K562 (cell line): ENCODE measurements at regions not wholly inside any gene's neighbourhood (a gene's known extent, or its start where the extent isn't known, plus 50 kb on each side); places are given as distances from the start of the nearest gene placed in this dataset.

ENCODE experiments used
- ATAC-seq: fragments of 200-7000 bp; cut with Tn5 transposase; 3 replicates; pipeline ENCODE4 v1.9.1; 2020; ENCODE audit warnings: moderate library complexity
- BruUV-seq: library from RNA; stranded (reverse); fragments of 400-500 nt; replicated peaks from 2 replicates; lab custom pipeline; 2021; lab: Mats Ljungman, UMichigan
- CTCF ChIA-PET: fragments of 300-600 bp; formaldehyde crosslinking; extraction: SDS; loops from one replicate; lab custom pipeline; 2021; ENCODE audit warnings: low intra/inter-chr PET ratio; lab: Yijun Ruan, JAX
- POLR2A ChIA-PET: fragments of 300-600, 350-650 bp; sonication (Branson Sonifier 250); formaldehyde crosslinking; extraction: SDS; loops from one replicate; lab custom pipeline; 2021; ENCODE audit warnings: antibody characterized with exemption, inconsistent platforms; lab: Yijun Ruan, JAX
- DNase-seq, 4 experiments: peaks; one replicate each; pipeline versions ENCODE4 v3.0.0 to v3.0.0-alpha.2; 2011 to 2018; ENCODE audit warnings: low spot score in 3 of 4, mixed read lengths in 3 of 4; ENCODE audit errors: extremely low read depth in 1 of 4
- FAIRE-seq: peaks from 2 replicates; lab custom pipeline; 2011; peaks lifted over from hg19 to GRCh38; lab: Jason Lieb, UNC
- H2AFZ ChIP-seq: 2 replicates; pipeline ENCODE4 v1.6.0; 2011; ENCODE audit warnings: low read depth, low read length, control low read depth, inconsistent platforms
- H3K27ac ChIP-seq: fragments of 200-600 bp; 3 replicates; pipeline ENCODE4 v1.8.0; 2011; ENCODE audit warnings: low read depth, mild to moderate bottlenecking, control low read depth, inconsistent platforms, low read length, moderate library complexity, mixed read lengths; ENCODE audit errors: extremely low read depth
- H3K27me3 ChIP-seq, 2 experiments: fragments of 300-600 bp in 1 of 2; 2 replicates in 1 of 2; 3 replicates in 1 of 2; pipeline versions ENCODE4 v1.6.0 to v1.8.0; 2011; ENCODE audit warnings: inconsistent platforms in 2 of 2, low read length in 2 of 2, mild to moderate bottlenecking in 1 of 2, mixed read lengths in 1 of 2, moderate library complexity in 1 of 2; ENCODE audit not compliant: control insufficient read depth in 2 of 2, insufficient read depth in 2 of 2
- H3K36me3 ChIP-seq: fragments of 300-600 bp; 3 replicates; pipeline ENCODE4 v1.8.0; 2011; ENCODE audit warnings: mild to moderate bottlenecking, low read length, inconsistent platforms; ENCODE audit not compliant: control insufficient read depth, insufficient read depth
- H3K4me1 ChIP-seq, 2 experiments: fragments of 200-600 bp in 1 of 2; replicated peaks in 1 of 2; 2 replicates in 1 of 2; 3 replicates in 1 of 2; pipeline versions ENCODE4 v1.5.1 to v1.8.0; 2011; ENCODE audit warnings: inconsistent platforms in 2 of 2, low read length in 2 of 2, mild to moderate bottlenecking in 1 of 2, mixed read lengths in 1 of 2, moderate library complexity in 1 of 2; ENCODE audit not compliant: control insufficient read depth in 2 of 2, insufficient read depth in 2 of 2
- H3K4me2 ChIP-seq: 2 replicates; pipeline ENCODE4 v1.6.1; 2011; ENCODE audit warnings: low read length, control low read depth, inconsistent platforms, mixed read lengths; ENCODE audit not compliant: insufficient read depth
- H3K4me3 ChIP-seq: fragments of 200-600 bp; sonication (generic), shearing (Covaris generic); 2 replicates; pipeline ENCODE4 v1.5.1; 2016; ENCODE audit warnings: control low read depth, inconsistent platforms
- H3K79me2 ChIP-seq: fragments of 200-600 bp; 3 replicates; pipeline ENCODE4 v1.8.0; 2011; ENCODE audit warnings: low read length, inconsistent platforms; ENCODE audit not compliant: control insufficient read depth, insufficient read depth
- H3K9ac ChIP-seq, 2 experiments: 2 replicates each; pipeline versions ENCODE4 v1.6.0 to v1.6.1; 2011; ENCODE audit warnings: low read depth in 2 of 2, low read length in 2 of 2, control low read depth in 1 of 2, inconsistent platforms in 1 of 2, mild to moderate bottlenecking in 1 of 2, mixed read lengths in 1 of 2; ENCODE audit not compliant: insufficient read depth in 1 of 2
- H3K9me1 ChIP-seq: one replicate; pipeline ENCODE4 v1.6.0; 2011; ENCODE audit warnings: inconsistent platforms, mild to moderate bottlenecking, low read length, moderate library complexity; ENCODE audit not compliant: control insufficient read depth, insufficient read depth
- H3K9me3 ChIP-seq: replicated peaks from 2 replicates; pipeline ENCODE4 v1.5.1; 2011; ENCODE audit warnings: low read depth, low read length, inconsistent platforms; ENCODE audit not compliant: control insufficient read depth, insufficient read depth
- H4K20me1 ChIP-seq: replicated peaks from 2 replicates; pipeline ENCODE4 v1.6.1; 2011; ENCODE audit warnings: low read length, inconsistent platforms, mixed read lengths; ENCODE audit not compliant: control insufficient read depth, insufficient read depth
- CHCHD3 ChIP-seq: fragments of 250-450 bp; sonication (Bioruptor Pico); IDR thresholded peaks from 2 replicates; pipeline ENCODE4 v2.1.2; 2022; ENCODE audit warnings: mild to moderate bottlenecking
- DPF2 ChIP-seq: fragments of 450-650 bp; IDR thresholded peaks from 2 replicates; pipeline ENCODE4 v1.6.1; 2016
- GTF3C2 ChIP-seq: IDR thresholded peaks from 3 replicates; pipeline ENCODE4 v1.6.1; 2011; ENCODE audit warnings: borderline replicate concordance, mild to moderate bottlenecking, moderate library complexity; ENCODE audit not compliant: insufficient read length; ENCODE audit errors: extremely low read depth
- HDAC2 ChIP-seq: fragments of 450-650 bp; IDR thresholded peaks from 2 replicates; pipeline ENCODE4 v1.6.1; 2016; ENCODE audit warnings: mild to moderate bottlenecking
- HES1 ChIP-seq: fragments of 450-650 bp; IDR thresholded peaks from 2 replicates; pipeline ENCODE4 v1.6.1; 2016; ENCODE audit warnings: low read depth, mild to moderate bottlenecking, moderate library complexity
- HNRNPUL1 ChIP-seq: fragments of 200-400 bp; formaldehyde crosslinking; IDR thresholded peaks from 2 replicates; pipeline ENCODE4 v1.6.1; 2017; ENCODE audit warnings: low read length
- HOXB6 ChIP-seq: fragments of 250-450 bp; sonication (Bioruptor Pico); IDR thresholded peaks from 2 replicates; pipeline ENCODE4 v1.5.1; 2022; ENCODE audit warnings: mild to moderate bottlenecking, borderline replicate concordance
- ILK ChIP-seq: fragments of 450-650 bp; IDR thresholded peaks from 2 replicates; pipeline ENCODE4 v1.6.1; 2016; ENCODE audit warnings: missing genetic modification characterization, low read depth, mild to moderate bottlenecking, missing compliant biosample characterization, moderate library complexity, borderline replicate concordance
- KLF10 ChIP-seq: fragments of 250-450 bp; sonication (Bioruptor Pico); IDR thresholded peaks from 2 replicates; pipeline ENCODE4 v1.6.1; 2021; ENCODE audit warnings: matching md5 sums
- SMARCC2 ChIP-seq: fragments of 450-650 bp; IDR thresholded peaks from 2 replicates; pipeline ENCODE4 v1.6.1; 2017; ENCODE audit warnings: antibody characterized with exemption, moderate library complexity, mild to moderate bottlenecking, low read depth
- ZKSCAN3 ChIP-seq: fragments of 250-450 bp; sonication (Bioruptor Pico); IDR thresholded peaks from 2 replicates; pipeline ENCODE4 v1.4.0; 2020
- ZNF143 ChIP-seq: sonication (generic); formaldehyde crosslinking; IDR thresholded peaks from 2 replicates; pipeline ENCODE4 v1.9.0; 2022; ENCODE audit warnings: mild to moderate bottlenecking, missing genetic modification reagents
- ZNF3 ChIP-seq: fragments of 250-450 bp; sonication (Bioruptor Pico); IDR thresholded peaks from 2 replicates; pipeline ENCODE4 v1.5.0; 2021; ENCODE audit warnings: mild to moderate bottlenecking, moderate library complexity
- ZSCAN32 ChIP-seq: fragments of 450-650 bp; formaldehyde crosslinking; IDR thresholded peaks from 2 replicates; pipeline ENCODE4 v1.4.0; 2020; ENCODE audit warnings: mild to moderate bottlenecking, moderate library complexity
- WGBS: fragments of 100-300 bp; shearing (Covaris generic); methylation state at CpG from one replicate; pipeline ENCODE4 v1.1.6; 2016; ENCODE audit warnings: low coverage, mixed read lengths; ENCODE audit not compliant: insufficient coverage; ENCODE audit errors: missing lambda C conversion rate; 5-methylcytosine and 5-hydroxymethylcytosine counted together
- in situ Hi-C: fragments of 300-500 bp; cut with MboI; formaldehyde crosslinking; loops from 4 replicates; pipeline ENCODE4 v1.15.0; 2018; ENCODE audit warnings: inconsistent platforms, mixed read lengths
- intact Hi-C: fragments of 100-400 bp; cut with micrococcal nuclease; formaldehyde crosslinking; loops from 2 replicates; pipeline ENCODE4 v1.14.2; 2022

- no peak for DNase-seq
- H3K79me2 ChIP-seq: no peaks in the 10 kb centered on the region
- no peak for FAIRE-seq
- no peaks in the 10 kb centered on the region for H3K36me3 ChIP-seq
- CTCF ChIA-PET: no interaction called here
- H3K9me3 ChIP-seq: no peaks in the 10 kb centered on the region
- H4K20me1 ChIP-seq: no peaks in the 10 kb centered on the region
- no peak overlapping the region for H3K4me2 ChIP-seq
- H3K4me3 ChIP-seq: no peak overlapping the region
- H2AFZ ChIP-seq: no peak overlapping the region
- no peak for TF ChIP-seq HES1
- TF ChIP-seq ZNF143 (CRISPR knock-in tag): no peak
- no peak for TF ChIP-seq CHCHD3
- TF ChIP-seq DPF2: no peak
- no peak for ATAC-seq
- no peaks in the 10 kb centered on the region for H3K9me1 ChIP-seq
- POLR2A ChIA-PET: no interaction called here
- no peaks in the 10 kb centered on the region for H3K27me3 ChIP-seq
- in situ Hi-C loops: no loop called here
- H3K27ac ChIP-seq: no peak overlapping the region
- H3K4me1 ChIP-seq: no peaks in the 10 kb centered on the region
- WGBS: 0% methylated on average over 1 of the region's 1 CpG
- intact Hi-C loops: no loop called here
- no peak overlapping the region for H3K9ac ChIP-seq
- BruUV-seq: no TSS peak
Measured at GRCh38 chr13:53445686-53446085, 417.1 kb downstream of the OLFM4 start.

- Histone ChIP-seq H3K4me3 (no peak overlapping the region), H3K9ac (no peak overlapping the region), H2AFZ (no peak overlapping the region), H3K9me3 (no peaks in the 10 kb centered on the region), H3K79me2 (no peaks in the 10 kb centered on the region), H3K9me1 (no peaks in the 10 kb centered on the region), H3K27me3 (no peaks in the 10 kb centered on the region), H3K27ac (no peak overlapping the region), H3K4me2 (no peak overlapping the region), H4K20me1 (no peaks in the 10 kb centered on the region), H3K4me1 (no peaks in the 10 kb centered on the region), H3K36me3 (no peaks in the 10 kb centered on the region)
- no peak for FAIRE-seq
- WGBS: 3% methylated on average over 3 of the region's 4 CpGs
- ChIA-PET CTCF (no interaction called here), POLR2A (no interaction called here)
- DNase-seq: no peak
- no TSS peak for BruUV-seq
- in situ Hi-C loops: no loop called here
- intact Hi-C loops: no loop called here
- ATAC-seq: no peak
- TF ChIP-seq KLF10 (CRISPR knock-in tag): no peak
- TF ChIP-seq ILK: no peak
- TF ChIP-seq ZKSCAN3: no peak
- no peak for TF ChIP-seq HNRNPUL1
- no peak for TF ChIP-seq ZSCAN32 (CRISPR knock-in tag)
- TF ChIP-seq SMARCC2: no peak
- no peak for TF ChIP-seq ZNF3 (CRISPR knock-in tag)
- TF ChIP-seq GTF3C2: no peak
- TF ChIP-seq HOXB6 (CRISPR knock-in tag): no peak
- no peak for TF ChIP-seq HDAC2
Measured at GRCh38 chr13:53447456-53447855, 418.8 kb downstream of the OLFM4 start.
